Lower leg skin (tissue), 3 donors: ENCODE measurements at regions not wholly inside any gene's neighbourhood (a gene's known extent, or its start where the extent isn't known, plus 50 kb on each side); places are given as distances from the start of the nearest gene placed in this dataset.

Experiments
- CTCF ChIP-seq, 3 donors: fragments of 450-650 bp; IDR thresholded peaks; one replicate each; pipeline ENCODE4 v1.5.1; 2016; ENCODE audit warnings: antibody characterized with exemption in 3 of 3, mild to moderate bottlenecking in 3 of 3, moderate library complexity in 2 of 3
- POLR2A ChIP-seq, 2 donors: fragments of 450-650 bp; IDR thresholded peaks; one replicate each; pipeline ENCODE4 v1.6.1; 2016 to 2017; ENCODE audit warnings: antibody characterized with exemption in 2 of 2, mild to moderate bottlenecking in 1 of 2, moderate library complexity in 1 of 2

- no peak for TF ChIP-seq CTCF (IDR thresholded peaks at IDR 0.05)
- no peak for TF ChIP-seq POLR2A (IDR thresholded peaks at IDR 0.05)
Observed at GRCh38 chr6:100271625-100272024, 193.1 kb downstream of the SIM1 start.
